ENCODE measurements at regions not wholly inside any gene's neighbourhood (a gene's known extent, or its start where the extent isn't known, plus 50 kb on each side); places are given as distances from the start of the nearest gene placed in this dataset.

- Histone ChIP-seq H3K23ac (ENCODE audit: low read length) (no peak overlapping the region), H2BK120ac (ENCODE audit: low read depth, low read length) (no peak overlapping the region), H3K27me3 (ENCODE audit: insufficient read depth, low read length, poor library complexity) (no peaks in the 10 kb centered on the region), H3K79me1 (ENCODE audit: low read length) (no peaks in the 10 kb centered on the region), H3K4ac (ENCODE audit: low read depth, low read length) (no peak overlapping the region), H4K8ac (ENCODE audit: low read depth, low read length) (no peak overlapping the region), H3K79me2 (ENCODE audit: control insufficient read depth, insufficient read depth, low read length) (no peaks in the 10 kb centered on the region), H4K5ac (ENCODE audit: low read length) (no peak overlapping the region), H3K4me1 (ENCODE audit: control insufficient read depth, low read depth, low read length) (peaks cover 3% of the 10 kb centered on the region), H3K9ac (ENCODE audit: low read length) (no peak overlapping the region), H3K27ac (ENCODE audit: low read depth, low read length) (no peak overlapping the region), H3K4me3 (ENCODE audit: low read length) (no peak overlapping the region), H3K56ac (ENCODE audit: low read length) (no peak overlapping the region), H3K4me2 (ENCODE audit: low read length) (no peak overlapping the region), H3K18ac (ENCODE audit: low read length) (no peak overlapping the region), H2BK15ac (replicated peaks; ENCODE audit: low read depth) (no peak overlapping the region), H2AK5ac (ENCODE audit: low read length) (no peak overlapping the region), H3K36me3 (ENCODE audit: control insufficient read depth, insufficient read depth, low read length) (no peaks in the 10 kb centered on the region), H2BK5ac (ENCODE audit: low read length) (no peak overlapping the region)
- WGBS (ENCODE audit: extremely low coverage, insufficient coverage, low lambda C conversion rate), result no CpG with 5 or more reads among the region's 18 CpGs
- no peak for DNase-seq
These were observed 64.5 kb upstream of the CTDP1 start for GRCh38 chr18:79615091-79615490.

- no CpG with 5 or more reads among the region's 7 CpGs for WGBS (ENCODE audit: extremely low coverage, insufficient coverage, low lambda C conversion rate)
- H3K27ac ChIP-seq (ENCODE audit: low read depth, low read length), result no peak overlapping the region
- H3K4me1 ChIP-seq (ENCODE audit: control insufficient read depth, low read depth, low read length), result peaks cover 3% of the 10 kb centered on the region
- no peak overlapping the region for H3K56ac ChIP-seq (ENCODE audit: low read length)
- H4K8ac ChIP-seq (ENCODE audit: low read depth, low read length), result no peak overlapping the region
- DNase-seq, result no peak
- no peak overlapping the region for H3K4me3 ChIP-seq (ENCODE audit: low read length)
- H3K4ac ChIP-seq (ENCODE audit: low read depth, low read length), result no peak overlapping the region
- no peak overlapping the region for H2AK5ac ChIP-seq (ENCODE audit: low read length)
- H3K9ac ChIP-seq (ENCODE audit: low read length), result no peak overlapping the region
- no peaks in the 10 kb centered on the region for H3K79me2 ChIP-seq (ENCODE audit: control insufficient read depth, insufficient read depth, low read length)
- no peak overlapping the region for H4K5ac ChIP-seq (ENCODE audit: low read length)
- H3K23ac ChIP-seq (ENCODE audit: low read length), result no peak overlapping the region
- no peak overlapping the region for H3K18ac ChIP-seq (ENCODE audit: low read length)
- no peaks in the 10 kb centered on the region for H3K36me3 ChIP-seq (ENCODE audit: control insufficient read depth, insufficient read depth, low read length)
- no peak overlapping the region for H2BK5ac ChIP-seq (ENCODE audit: low read length)
- no peaks in the 10 kb centered on the region for H3K79me1 ChIP-seq (ENCODE audit: low read length)
- H2BK15ac ChIP-seq (replicated peaks; ENCODE audit: low read depth), result no peak overlapping the region
- H2BK120ac ChIP-seq (ENCODE audit: low read depth, low read length), result no peak overlapping the region
- H3K27me3 ChIP-seq (ENCODE audit: insufficient read depth, low read length, poor library complexity), result no peaks in the 10 kb centered on the region
- H3K4me2 ChIP-seq (ENCODE audit: low read length), result no peak overlapping the region
These were observed 64.0 kb upstream of the CTDP1 start for GRCh38 chr18:79615586-79615985.

- H3K27me3 ChIP-seq (ENCODE audit: insufficient read depth, low read length, poor library complexity), result no peaks in the 10 kb centered on the region
- H3K4ac ChIP-seq (ENCODE audit: low read depth, low read length), result no peak overlapping the region
- no peak overlapping the region for H4K5ac ChIP-seq (ENCODE audit: low read length)
- no peaks in the 10 kb centered on the region for H3K79me2 ChIP-seq (ENCODE audit: control insufficient read depth, insufficient read depth, low read length)
- peak overlapping the region; percentile 56 for H3K56ac ChIP-seq (ENCODE audit: low read length)
- H3K4me1 ChIP-seq (ENCODE audit: control insufficient read depth, low read depth, low read length), result no peaks in the 10 kb centered on the region
- no peak overlapping the region for H2BK15ac ChIP-seq (replicated peaks; ENCODE audit: low read depth)
- peak overlapping the region; percentile 61 for H3K9ac ChIP-seq (ENCODE audit: low read length)
- no peak overlapping the region for H4K8ac ChIP-seq (ENCODE audit: low read depth, low read length)
- no peak overlapping the region for H2AK5ac ChIP-seq (ENCODE audit: low read length)
- no CpG with 5 or more reads among the region's 89 CpGs for WGBS (ENCODE audit: extremely low coverage, insufficient coverage, low lambda C conversion rate)
- H3K79me1 ChIP-seq (ENCODE audit: low read length), result no peaks in the 10 kb centered on the region
- no peak overlapping the region for H2BK5ac ChIP-seq (ENCODE audit: low read length)
- DNase-seq, result peak; percentile 49
- H3K4me3 ChIP-seq (ENCODE audit: low read length), result no peak overlapping the region
- H3K27ac ChIP-seq (ENCODE audit: low read depth, low read length), result no peak overlapping the region
- peak overlapping the region; percentile 18 for H3K4me2 ChIP-seq (ENCODE audit: low read length)
- H2BK120ac ChIP-seq (ENCODE audit: low read depth, low read length), result no peak overlapping the region
- no peaks in the 10 kb centered on the region for H3K36me3 ChIP-seq (ENCODE audit: control insufficient read depth, insufficient read depth, low read length)
- H3K23ac ChIP-seq (ENCODE audit: low read length), result no peak overlapping the region
- H3K18ac ChIP-seq (ENCODE audit: low read length), result peak overlapping the region; percentile 13
These were observed 62.7 kb upstream of the CTDP1 start for GRCh38 chr18:79616651-79617510.

GRCh38 chr18:79617511-79618500 lies 61.8 kb upstream of the CTDP1 start:
- Histone ChIP-seq H3K18ac (ENCODE audit: low read length) (peak overlapping the region; percentile 52), H2BK120ac (ENCODE audit: low read depth, low read length) (no peak overlapping the region), H2BK5ac (ENCODE audit: low read length) (no peak overlapping the region), H3K27me3 (ENCODE audit: insufficient read depth, low read length, poor library complexity) (no peaks in the 10 kb centered on the region), H3K4me2 (ENCODE audit: low read length) (no peak overlapping the region), H3K4ac (ENCODE audit: low read depth, low read length) (no peak overlapping the region), H4K5ac (ENCODE audit: low read length) (no peak overlapping the region), H3K9ac (ENCODE audit: low read length) (no peak overlapping the region), H3K56ac (ENCODE audit: low read length) (no peak overlapping the region), H3K4me3 (ENCODE audit: low read length) (no peak overlapping the region), H2BK15ac (replicated peaks; ENCODE audit: low read depth) (no peak overlapping the region), H2AK5ac (ENCODE audit: low read length) (no peak overlapping the region), H4K8ac (ENCODE audit: low read depth, low read length) (no peak overlapping the region), H3K23ac (ENCODE audit: low read length) (no peak overlapping the region), H3K27ac (ENCODE audit: low read depth, low read length) (no peak overlapping the region), H3K36me3 (ENCODE audit: control insufficient read depth, insufficient read depth, low read length) (no peaks in the 10 kb centered on the region), H3K4me1 (ENCODE audit: control insufficient read depth, low read depth, low read length) (no peaks in the 10 kb centered on the region), H3K79me2 (ENCODE audit: control insufficient read depth, insufficient read depth, low read length) (no peaks in the 10 kb centered on the region), H3K79me1 (ENCODE audit: low read length) (no peaks in the 10 kb centered on the region)
- no peak for DNase-seq
- no CpG with 5 or more reads among the region's 79 CpGs for whole genome bisulfite sequencing (ENCODE audit: extremely low coverage, insufficient coverage, low lambda C conversion rate)

GRCh38 chr18:79620576-79621165 lies 58.9 kb upstream of the CTDP1 start:
- WGBS (ENCODE audit: extremely low coverage, insufficient coverage, low lambda C conversion rate), result no CpG with 5 or more reads among the region's 20 CpGs
- Histone ChIP-seq H4K8ac (ENCODE audit: low read depth, low read length) (no peak overlapping the region), H3K18ac (ENCODE audit: low read length) (no peak overlapping the region), H3K4ac (ENCODE audit: low read depth, low read length) (no peak overlapping the region), H2BK5ac (ENCODE audit: low read length) (no peak overlapping the region), H3K9ac (ENCODE audit: low read length) (no peak overlapping the region), H3K79me1 (ENCODE audit: low read length) (no peaks in the 10 kb centered on the region), H3K27me3 (ENCODE audit: insufficient read depth, low read length, poor library complexity) (no peaks in the 10 kb centered on the region), H3K4me3 (ENCODE audit: low read length) (no peak overlapping the region), H3K27ac (ENCODE audit: low read depth, low read length) (no peak overlapping the region), H3K4me2 (ENCODE audit: low read length) (no peak overlapping the region), H2AK5ac (ENCODE audit: low read length) (no peak overlapping the region), H3K4me1 (ENCODE audit: control insufficient read depth, low read depth, low read length) (no peaks in the 10 kb centered on the region), H4K5ac (ENCODE audit: low read length) (no peak overlapping the region), H3K56ac (ENCODE audit: low read length) (no peak overlapping the region), H2BK15ac (replicated peaks; ENCODE audit: low read depth) (no peak overlapping the region), H2BK120ac (ENCODE audit: low read depth, low read length) (no peak overlapping the region), H3K36me3 (ENCODE audit: control insufficient read depth, insufficient read depth, low read length) (no peaks in the 10 kb centered on the region), H3K23ac (ENCODE audit: low read length) (no peak overlapping the region), H3K79me2 (ENCODE audit: control insufficient read depth, insufficient read depth, low read length) (no peaks in the 10 kb centered on the region)
- DNase-seq, result no peak
